ENCODE measurements at regions not wholly inside any gene's neighbourhood (a gene's known extent, or its start where the extent isn't known, plus 50 kb on each side); places are given as distances from the start of the nearest gene placed in this dataset.

GRCh38 chr10:3281941-3282673 lies 109.5 kb upstream of the PITRM1 start:
- Histone ChIP-seq H3K9me3 (no peaks in the 10 kb centered on the region), H3K4me3 (no peak overlapping the region), H3K36me3 (no peaks in the 10 kb centered on the region), H3K9ac (ENCODE audit: low read depth in 2 of 2, low read length in 2 of 2) (no peak overlapping the region), H3K27me3 (no peaks in the 10 kb centered on the region), H3K4me1 (no peaks in the 10 kb centered on the region), H3K27ac (no peak overlapping the region)
- TF ChIP-seq CTCF (IDR thresholded peaks at IDR 0.05) = no peak
- intact Hi-C loops (cut with DNase I) = no loop called here
- DNase-seq = no peak

- no peak for TF ChIP-seq CTCF (IDR thresholded peaks at IDR 0.05)
- intact Hi-C loops (cut with DNase I) = no loop called here
- Histone ChIP-seq H3K27me3 (no peaks in the 10 kb centered on the region), H3K4me3 (no peak overlapping the region), H3K4me1 (no peaks in the 10 kb centered on the region), H3K27ac (no peak overlapping the region), H3K36me3 (no peaks in the 10 kb centered on the region), H3K9ac (ENCODE audit: low read depth in 2 of 2, low read length in 2 of 2) (no peak overlapping the region), H3K9me3 (no peaks in the 10 kb centered on the region)
- DNase-seq = no peak
Measured at GRCh38 chr10:3278771-3279170, 106.2 kb upstream of the PITRM1 start.

GRCh38 chr10:3277566-3277965 lies 105.0 kb upstream of the PITRM1 start:
- H3K27me3 ChIP-seq = no peaks in the 10 kb centered on the region
- no peak overlapping the region for H3K9ac ChIP-seq (ENCODE audit: low read depth in 2 of 2, low read length in 2 of 2)
- H3K4me3 ChIP-seq = no peak overlapping the region
- no peaks in the 10 kb centered on the region for H3K36me3 ChIP-seq
- no peak for DNase-seq
- intact Hi-C loops (cut with DNase I) = no loop called here
- no peaks in the 10 kb centered on the region for H3K9me3 ChIP-seq
- no peak for TF ChIP-seq CTCF (IDR thresholded peaks at IDR 0.05)
- H3K27ac ChIP-seq = no peak overlapping the region
- H3K4me1 ChIP-seq = no peaks in the 10 kb centered on the region

GRCh38 chr10:3274414-3274813 lies 101.8 kb upstream of the PITRM1 start:
- no peaks in the 10 kb centered on the region for H3K36me3 ChIP-seq
- no peak for TF ChIP-seq CTCF (IDR thresholded peaks at IDR 0.05)
- intact Hi-C loops (cut with DNase I) = no loop called here
- H3K27me3 ChIP-seq = no peaks in the 10 kb centered on the region
- H3K27ac ChIP-seq = no peak overlapping the region
- H3K4me1 ChIP-seq = no peaks in the 10 kb centered on the region
- no peak overlapping the region for H3K9ac ChIP-seq (ENCODE audit: low read depth in 2 of 2, low read length in 2 of 2)
- H3K9me3 ChIP-seq = no peaks in the 10 kb centered on the region
- no peak overlapping the region for H3K4me3 ChIP-seq
- no peak for DNase-seq

GRCh38 chr10:3273966-3274365 lies 101.4 kb upstream of the PITRM1 start:
- H3K36me3 ChIP-seq = no peaks in the 10 kb centered on the region
- H3K4me1 ChIP-seq = no peaks in the 10 kb centered on the region
- H3K9me3 ChIP-seq = no peaks in the 10 kb centered on the region
- no peak overlapping the region for H3K9ac ChIP-seq (ENCODE audit: low read depth in 2 of 2, low read length in 2 of 2)
- H3K27ac ChIP-seq = no peak overlapping the region
- DNase-seq = no peak
- no peak for TF ChIP-seq CTCF (IDR thresholded peaks at IDR 0.05)
- no peak overlapping the region for H3K4me3 ChIP-seq
- no peaks in the 10 kb centered on the region for H3K27me3 ChIP-seq
- intact Hi-C loops (cut with DNase I) = no loop called here
